ENCODE measurements at regions not wholly inside any gene's neighbourhood (a gene's known extent, or its start where the extent isn't known, plus 50 kb on each side); places are given as distances from the start of the nearest gene placed in this dataset.
A peak's percentile ranks its signal among the peaks of the same experiment; 100 is the strongest.

DNA sequence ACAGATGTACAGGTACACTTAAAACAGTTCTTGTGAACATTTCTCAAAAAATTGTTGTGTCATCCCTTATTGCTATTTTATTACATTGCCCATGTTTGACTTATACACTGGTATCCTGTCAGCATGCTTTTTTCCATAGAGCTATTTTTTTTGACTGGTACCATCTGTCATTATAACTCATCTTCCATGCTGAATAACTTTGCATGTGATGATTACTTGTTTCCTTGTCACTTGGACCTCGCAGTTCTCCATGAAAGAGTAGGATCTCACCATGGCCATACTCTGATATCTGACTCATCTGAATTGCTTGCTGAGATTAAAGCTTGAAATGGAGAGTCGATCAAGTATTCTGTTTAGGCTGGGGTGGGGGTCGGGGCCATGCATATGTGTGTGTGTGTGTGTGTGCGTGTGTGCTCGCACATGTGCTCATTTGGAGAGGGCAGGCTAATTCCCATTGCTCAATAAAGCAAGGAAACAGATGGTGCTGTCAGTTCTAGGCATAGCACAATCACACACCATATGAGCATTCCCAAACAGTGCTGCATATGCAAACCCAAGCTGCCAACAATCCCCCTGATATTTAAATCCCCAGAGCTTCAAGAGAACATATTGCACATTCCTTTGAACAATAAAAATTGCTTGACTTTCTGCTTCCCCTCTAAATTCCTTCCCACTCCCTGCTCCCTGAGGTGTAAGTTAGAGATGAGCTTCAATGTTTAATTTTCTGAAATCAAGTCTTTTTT, 62.9 kb downstream of the NHLRC3 start:
- DNase-seq (no peak), ATAC-seq (no peak)
- intact Hi-C loops (cut with DNase I, micrococcal nuclease): no loop called here

DNA sequence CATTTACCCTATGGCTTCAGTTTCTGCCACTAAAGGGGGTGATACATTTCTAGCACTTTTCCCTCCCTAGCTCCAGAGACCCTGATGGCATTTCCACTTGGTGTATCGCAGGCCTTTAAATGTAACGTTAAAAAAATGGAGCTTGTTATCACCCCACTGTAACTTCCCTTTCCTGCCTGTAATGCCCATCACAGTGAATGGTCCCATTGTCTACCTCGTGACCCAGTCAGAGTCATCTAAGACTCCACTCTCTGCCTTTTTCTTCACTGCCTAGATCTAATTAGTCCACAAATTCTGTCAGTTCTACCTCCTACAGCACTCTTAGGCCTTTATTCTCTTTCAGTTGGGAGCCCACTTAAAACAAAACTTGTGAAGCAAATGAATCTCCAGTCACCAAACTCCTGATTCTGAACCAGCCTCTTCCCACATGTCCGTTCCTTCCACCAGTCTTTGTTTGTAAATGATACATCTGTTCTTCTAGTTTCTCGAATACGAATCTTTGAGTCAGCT, 64.8 kb downstream of the NHLRC3 start:
- no peak for ATAC-seq

DNA sequence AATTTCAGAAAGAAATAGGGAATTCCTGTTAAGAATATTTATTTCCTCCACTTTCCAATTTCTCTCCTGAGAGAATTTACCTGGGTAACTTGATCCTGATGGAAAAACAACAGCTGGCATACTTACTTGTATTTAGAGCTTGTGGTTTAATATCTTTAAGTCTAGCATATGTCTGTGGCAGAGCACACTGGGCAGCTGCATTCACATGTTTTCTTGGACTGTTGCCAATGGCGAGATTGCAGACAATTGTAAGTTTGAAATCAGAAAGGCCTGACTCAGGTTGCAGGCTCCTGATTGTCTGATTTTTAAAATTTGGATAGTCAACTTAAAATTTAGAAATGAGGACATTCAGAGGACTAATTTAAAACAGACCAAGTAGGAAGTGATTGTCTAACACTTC, 66.9 kb downstream of the NHLRC3 start:
- no peak for DNase-seq
- no peak for ATAC-seq
- intact Hi-C loops (cut with DNase I, micrococcal nuclease): no loop called here

More for the DNA sequence above, 64.8 kb downstream of the NHLRC3 start:
- no peak for DNase-seq
- intact Hi-C loops (cut with DNase I, micrococcal nuclease): no loop called here

DNA sequence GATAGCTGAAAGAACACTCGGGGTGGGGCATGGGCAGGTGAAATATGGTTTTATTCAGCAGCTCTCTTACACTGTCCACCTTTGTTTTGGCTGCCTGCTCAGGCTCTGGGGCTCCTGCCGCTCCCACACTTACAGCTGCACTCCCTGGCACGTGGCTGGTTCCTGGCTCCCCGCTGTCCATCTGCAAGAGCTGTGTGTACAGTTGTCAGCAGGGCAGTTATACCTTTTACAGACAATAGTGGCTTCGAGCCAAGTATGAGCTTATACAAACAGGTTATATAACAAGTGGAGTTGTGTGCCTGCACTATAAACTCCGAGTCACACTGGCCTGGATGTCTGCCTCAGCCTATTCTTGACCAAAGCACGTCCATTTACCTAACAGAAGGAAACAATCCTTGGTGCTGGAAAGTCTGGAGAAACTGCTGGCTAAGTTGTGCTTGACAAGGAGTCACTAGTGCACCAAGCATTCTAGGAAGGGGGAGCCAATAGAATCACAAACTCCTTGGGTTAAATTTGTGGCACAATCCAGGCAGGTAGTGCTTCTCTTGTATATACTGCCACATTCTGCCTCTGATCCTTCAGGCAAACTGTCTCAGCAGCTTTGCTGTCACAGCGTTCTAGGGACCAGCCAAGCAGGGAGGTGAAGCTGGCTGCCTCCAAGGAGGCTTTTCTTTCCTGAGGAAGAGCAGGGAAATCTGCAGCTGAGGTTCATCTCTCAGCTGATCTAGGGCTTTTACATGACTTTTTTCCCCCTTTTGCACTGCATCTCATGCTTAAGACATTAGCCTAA, 68.2 kb downstream of the NHLRC3 start:
- no peak for DNase-seq
- intact Hi-C loops (cut with DNase I, micrococcal nuclease): no loop called here
- peak; percentile 56 for ATAC-seq

DNA sequence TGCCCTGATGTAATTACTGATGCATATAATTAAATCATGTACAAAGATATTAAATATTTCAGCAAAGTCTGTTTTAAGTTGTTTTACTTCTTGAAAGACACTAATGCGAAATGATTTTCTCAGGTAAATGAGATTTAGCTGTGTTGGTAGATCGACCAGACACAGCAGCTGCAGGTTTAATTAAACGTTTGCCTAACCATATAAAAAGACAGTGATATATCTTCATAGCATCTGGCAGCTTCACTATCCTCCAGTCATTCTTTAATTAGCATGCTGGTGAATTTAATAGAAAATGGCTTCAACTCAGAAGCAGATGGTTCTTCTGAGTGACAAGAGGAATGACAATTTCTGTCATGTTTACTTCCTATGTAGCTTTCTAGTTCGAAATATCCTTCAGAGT, 69.3 kb downstream of the NHLRC3 start:
- DNase-seq (no peak), ATAC-seq (no peak)
- intact Hi-C loops (cut with DNase I, micrococcal nuclease): no loop called here

DNA sequence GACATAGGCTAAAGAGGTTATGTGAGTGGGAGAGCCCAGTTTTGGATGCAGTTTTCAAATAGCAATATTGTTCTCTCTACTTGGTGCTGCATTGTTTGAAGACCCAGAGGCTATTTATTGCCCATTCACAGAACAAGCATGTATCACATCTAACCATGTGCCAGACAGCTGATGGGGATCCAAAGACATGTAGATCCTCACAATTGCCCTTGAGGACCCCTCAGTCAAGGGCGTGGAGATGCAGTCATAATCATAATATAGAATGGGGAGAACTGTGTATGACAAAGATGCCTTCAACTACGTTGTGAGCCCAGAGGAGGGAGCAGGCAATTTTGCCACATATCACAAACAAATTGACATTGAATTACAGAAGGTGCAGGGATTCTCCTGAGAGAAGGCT, 70.5 kb downstream of the NHLRC3 start:
- intact Hi-C loops (cut with DNase I, micrococcal nuclease): no loop called here
- ATAC-seq (no peak), DNase-seq (no peak)

DNA sequence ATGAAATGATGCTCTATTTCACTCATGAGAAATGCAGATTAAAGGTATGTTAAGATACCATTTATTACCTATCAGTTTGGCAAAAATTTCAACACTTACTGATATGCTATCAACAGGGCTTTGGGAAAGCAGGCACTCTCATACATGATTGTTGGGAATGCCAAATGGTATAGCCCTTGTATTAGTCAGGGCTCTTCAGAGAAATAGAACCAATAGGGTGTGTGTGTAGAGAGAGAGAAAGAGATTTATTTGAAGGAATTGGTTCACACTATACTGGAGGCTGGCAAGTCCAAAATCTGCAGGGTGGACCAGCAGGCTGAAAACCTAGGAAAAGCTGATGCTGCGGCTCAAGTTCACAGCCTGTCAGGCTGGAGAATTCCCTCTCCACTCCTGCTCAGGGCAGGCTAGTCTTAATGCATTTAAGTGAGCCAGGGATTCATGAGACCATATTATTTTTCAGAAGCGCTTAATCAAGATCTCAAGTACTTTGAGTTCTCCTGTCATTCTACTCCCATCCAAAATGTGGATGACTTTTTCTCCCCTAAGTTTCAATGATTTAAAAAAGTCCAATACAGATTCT, 72.4 kb downstream of the NHLRC3 start:
- intact Hi-C loops (cut with DNase I, micrococcal nuclease): no loop called here
- ATAC-seq: no peak
- no peak for DNase-seq

DNA sequence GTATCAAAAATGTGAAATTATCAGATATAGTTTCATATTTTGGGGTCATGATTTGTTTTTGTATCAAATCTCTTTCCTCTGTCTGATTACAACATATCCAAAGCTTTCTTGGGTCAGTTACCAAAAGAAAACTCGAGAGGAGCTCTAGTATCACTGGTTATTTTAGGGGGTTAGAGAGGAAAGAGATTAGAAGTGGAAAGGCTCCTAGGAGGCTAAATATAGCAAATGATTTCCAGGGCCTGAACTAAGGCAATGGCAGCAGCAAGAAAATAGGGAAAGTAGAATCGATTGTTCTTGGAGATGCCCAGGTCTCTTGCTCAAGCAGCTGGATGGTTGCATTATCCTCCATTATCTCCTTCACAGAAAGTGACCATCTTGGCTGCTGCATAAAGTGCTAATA, 72.9 kb downstream of the NHLRC3 start:
- no peak for ATAC-seq
- DNase-seq: no peak
- intact Hi-C loops (cut with DNase I, micrococcal nuclease): no loop called here

DNA sequence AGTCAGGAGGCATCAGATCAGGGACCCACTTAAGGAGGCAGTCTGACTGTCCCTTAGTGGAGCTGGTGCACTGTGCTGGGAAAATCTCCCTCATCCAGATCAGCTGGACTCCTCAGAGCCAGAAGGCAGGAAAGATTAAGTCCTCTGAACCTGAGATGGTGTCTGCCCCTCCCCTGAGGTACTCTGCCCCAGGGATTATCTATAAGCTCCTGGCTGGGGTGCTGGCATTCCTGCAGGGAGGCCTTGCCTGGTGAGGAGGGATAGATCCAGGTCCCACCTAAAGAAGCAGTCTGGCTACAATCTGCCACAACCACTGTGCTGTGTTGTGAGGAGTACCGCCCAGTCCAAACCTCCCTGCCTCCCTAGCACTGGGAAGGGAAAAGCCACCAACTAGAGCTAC, 81.2 kb downstream of the NHLRC3 start:
- no peak for DNase-seq
- intact Hi-C loops (cut with DNase I, micrococcal nuclease): no loop called here
- no peak for ATAC-seq

DNA sequence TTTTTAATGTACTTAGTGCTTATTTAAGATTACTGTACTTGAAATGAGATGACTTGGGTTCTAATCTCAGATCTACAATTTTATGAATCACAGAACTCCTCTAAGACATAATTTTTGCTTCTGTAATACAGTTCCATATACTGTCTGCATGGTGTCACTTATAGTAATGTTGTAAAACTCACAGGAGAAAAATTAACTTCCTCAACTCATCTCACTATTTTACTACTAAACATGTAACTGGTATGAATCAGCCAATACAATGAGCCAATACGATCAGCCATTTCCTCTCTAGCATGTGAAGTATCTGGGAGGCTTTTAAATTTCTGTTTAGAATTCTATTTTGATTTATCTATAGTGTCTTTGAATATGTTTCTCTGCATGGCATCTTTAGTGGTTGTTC, 85.3 kb downstream of the NHLRC3 start:
- DNase-seq: no peak
- intact Hi-C loops (cut with DNase I, micrococcal nuclease): no loop called here
- no peak for ATAC-seq

DNA sequence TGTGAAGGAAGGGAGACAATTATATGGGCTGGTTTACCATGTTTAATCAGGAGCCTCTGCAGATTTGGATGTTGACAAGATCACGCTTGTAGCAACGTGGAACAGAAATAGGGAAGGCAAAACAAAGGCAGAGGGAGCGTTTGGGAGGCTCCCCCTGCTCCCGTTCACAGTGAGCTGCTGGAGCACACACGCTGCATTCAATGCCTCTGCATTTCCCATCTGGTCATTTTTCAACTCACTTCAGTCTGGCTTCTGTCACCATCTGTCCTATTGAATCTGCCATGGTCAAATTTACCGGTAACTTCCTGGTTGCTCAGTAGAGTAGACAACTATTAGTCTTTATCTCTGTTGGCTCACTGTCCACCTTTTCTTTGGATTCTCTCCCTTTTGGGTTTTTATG, 91.0 kb downstream of the NHLRC3 start:
- ATAC-seq: no peak
- intact Hi-C loops (cut with DNase I, micrococcal nuclease): no loop called here
- no peak for DNase-seq

DNA sequence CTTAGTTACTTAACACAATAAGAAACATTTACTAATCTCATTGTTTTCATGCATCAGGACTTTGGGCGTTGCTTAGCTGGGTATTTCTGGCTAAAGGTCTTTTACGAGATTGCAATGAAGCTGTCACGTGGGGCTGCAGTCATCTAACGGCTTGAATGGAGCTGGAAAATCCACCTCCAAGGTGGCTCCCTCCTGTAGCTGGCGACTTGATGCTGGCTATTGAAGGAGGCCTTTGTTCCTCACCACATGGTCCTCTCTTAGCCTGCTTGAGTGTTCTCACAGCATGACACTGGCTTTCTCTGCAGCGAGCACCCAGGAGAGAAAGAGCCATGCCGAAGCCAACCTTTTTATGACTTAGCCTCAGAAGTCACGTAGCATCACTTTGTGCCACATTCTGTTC, 92.0 kb downstream of the NHLRC3 start:
- intact Hi-C loops (cut with DNase I, micrococcal nuclease): no loop called here
- ATAC-seq (no peak), DNase-seq (no peak)

DNA sequence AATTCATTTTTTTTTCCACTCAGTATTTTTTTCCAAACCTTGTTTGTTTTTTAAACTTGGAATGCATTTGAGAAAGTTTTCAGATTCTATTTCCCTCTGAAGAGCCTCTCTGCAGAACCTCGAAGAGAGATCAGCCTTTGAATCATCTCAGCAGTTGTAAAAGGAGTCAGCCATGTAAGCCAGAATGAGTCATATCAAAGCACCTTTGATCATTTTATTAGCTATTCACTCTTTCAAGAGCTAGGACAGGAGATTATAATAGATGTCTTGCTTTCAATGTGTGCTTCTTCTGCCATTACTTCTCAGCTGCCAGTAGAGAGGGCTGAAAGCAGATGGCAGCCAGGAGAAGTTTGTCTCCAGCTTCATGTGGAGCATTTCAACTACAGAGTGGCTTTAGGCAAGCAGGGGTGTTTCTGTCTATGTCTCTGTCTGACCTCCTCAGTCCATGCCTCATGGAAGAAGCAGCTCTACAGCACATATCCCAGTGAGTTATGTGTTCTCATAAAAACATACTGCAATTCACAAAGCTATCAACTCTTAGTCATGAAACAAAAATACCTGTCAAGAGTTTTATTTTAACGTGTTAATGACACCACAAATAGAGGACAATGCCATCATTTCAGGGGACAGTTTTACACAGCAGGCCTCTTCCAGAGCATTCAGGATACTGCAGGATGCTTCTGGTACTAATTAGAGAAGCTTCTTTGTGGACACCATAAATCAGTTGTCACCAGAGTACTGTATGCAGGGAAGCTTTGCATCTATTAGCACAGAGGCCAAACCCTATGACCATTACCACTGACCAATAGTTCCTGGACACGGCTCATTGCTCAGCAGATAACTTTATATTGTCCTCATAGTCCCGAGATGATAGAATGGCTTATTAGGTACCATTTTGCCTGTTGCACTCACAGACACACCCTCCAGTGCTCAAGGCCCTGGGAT, 94.3 kb downstream of the NHLRC3 start:
- intact Hi-C loops (cut with DNase I, micrococcal nuclease): no loop called here
- no peak for DNase-seq
- ATAC-seq: peak; percentile 86

DNA sequence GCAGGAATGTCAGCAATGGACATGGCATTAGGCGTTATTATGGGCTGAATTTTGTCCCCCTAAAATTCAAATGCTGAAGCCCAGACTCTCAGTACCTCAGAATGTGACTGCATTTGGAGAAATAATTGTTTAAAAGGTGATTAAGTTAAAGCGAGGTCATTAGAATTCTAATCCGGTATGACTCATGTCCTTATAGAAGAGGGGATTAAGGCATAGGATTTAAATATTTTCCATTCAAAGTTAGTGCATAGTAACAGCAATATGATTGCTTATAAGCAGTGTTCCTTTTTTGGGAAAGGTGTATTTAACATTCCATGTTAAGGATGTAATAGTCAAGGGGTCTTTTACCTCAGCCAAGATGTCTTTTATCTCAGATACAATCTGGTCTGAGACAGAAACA, 95.5 kb downstream of the NHLRC3 start:
- ATAC-seq: no peak
- intact Hi-C loops (cut with DNase I, micrococcal nuclease): no loop called here
- no peak for DNase-seq

DNA sequence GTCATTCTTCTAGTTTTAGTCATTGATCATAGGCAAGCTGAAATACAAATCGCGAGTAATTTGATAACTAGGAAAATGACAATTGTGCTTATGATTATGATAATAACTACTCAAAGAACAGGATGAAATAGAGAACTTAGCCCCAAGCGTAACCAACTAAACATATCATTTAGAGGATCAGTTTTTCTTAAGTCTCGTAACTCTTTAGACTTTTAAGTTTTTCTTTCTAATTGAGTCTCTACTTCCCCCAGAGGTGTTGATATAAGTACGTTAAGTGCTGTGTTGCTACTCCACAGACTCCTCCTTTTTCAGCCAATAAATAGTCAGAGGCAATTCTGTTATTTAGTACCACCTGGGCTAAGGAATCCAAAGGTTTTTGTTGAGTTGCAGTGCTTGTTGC, 96.3 kb downstream of the NHLRC3 start:
- ATAC-seq: no peak
- intact Hi-C loops (cut with DNase I, micrococcal nuclease): no loop called here
- DNase-seq: no peak

DNA sequence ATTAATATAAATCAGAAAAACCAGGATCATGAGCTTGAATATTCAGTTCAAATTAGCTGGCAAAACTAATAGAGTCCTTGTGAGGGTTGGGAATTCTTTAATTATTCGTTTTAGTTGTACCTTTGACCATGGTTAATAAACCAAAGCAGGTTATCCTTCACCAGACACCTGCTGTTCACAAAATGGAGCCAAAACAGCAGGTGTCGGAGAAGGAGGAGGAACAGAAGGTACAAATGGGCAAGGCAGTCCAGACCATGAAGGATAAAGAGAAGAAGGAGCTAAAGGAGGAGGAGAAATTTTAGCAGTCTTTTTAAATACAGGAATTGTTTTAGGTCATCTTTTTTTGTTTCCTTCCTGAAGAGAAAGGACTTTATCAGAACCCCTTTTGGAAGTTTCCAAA, 106.1 kb downstream of the NHLRC3 start:
- intact Hi-C loops (cut with DNase I, micrococcal nuclease): loop anchor here in 1 of 2 donors (10.0 kb wide), 1 partner anchor 110 kb away; no protein-coding TSS in a partner anchor
- no peak for DNase-seq
- no peak for ATAC-seq

DNA sequence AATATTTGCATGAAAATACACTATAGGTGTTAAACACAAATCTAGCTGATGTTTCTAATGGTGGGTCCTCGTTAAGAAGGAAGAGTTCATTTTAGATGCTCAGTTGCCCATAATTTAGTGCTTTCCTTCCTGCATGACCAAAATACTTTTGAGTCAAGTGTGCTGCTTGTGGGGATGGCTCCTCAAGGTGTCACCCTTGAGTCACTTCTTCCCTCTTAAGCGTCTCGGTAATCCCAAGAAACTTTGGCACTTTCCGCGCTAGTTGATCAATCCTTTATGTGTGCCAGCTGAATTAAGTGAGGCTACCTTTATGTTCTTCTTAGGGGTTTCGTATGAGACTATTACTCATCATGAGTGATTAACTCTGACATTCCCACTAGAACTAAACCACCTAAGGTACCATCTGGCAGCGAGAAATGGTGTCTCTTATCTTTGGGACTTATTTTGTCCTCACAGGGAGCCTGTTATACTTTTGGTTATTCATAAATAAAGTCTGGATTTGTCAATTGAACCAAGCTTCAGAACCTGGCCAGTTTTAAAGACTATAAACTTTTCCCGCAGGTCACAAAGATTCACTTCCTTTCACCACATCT, 106.8 kb downstream of the NHLRC3 start:
- intact Hi-C loops (cut with DNase I, micrococcal nuclease): loop anchor here in 1 of 2 donors (5.0 to 10.0 kb wide), 2 partner anchors 110 to 467 kb away; no protein-coding TSS in a partner anchor
- ATAC-seq (peak; percentile 58), DNase-seq (peak in 1 of 2 donors; percentile 31)

DNA sequence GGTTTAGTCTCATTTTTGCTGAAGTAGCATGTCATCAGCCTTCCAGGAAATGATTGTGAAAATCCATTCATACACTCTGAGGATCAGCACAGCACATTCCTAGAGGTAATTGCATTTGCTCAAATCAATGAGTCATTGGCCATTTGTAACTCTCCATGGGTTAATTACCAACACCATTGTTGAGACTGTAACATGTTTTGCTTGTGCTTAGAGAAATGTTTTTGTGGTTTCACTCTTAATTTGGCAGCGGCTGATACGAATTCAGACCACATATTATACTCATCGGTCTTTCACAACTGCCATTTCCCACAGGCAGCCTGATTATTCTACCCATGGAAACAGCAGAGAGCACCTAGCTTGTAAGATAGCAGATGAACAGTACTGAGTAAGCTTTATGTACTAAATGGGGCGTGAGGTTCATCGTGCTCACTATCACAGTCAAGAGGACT, 110.3 kb downstream of the NHLRC3 start:
- intact Hi-C loops (cut with DNase I, micrococcal nuclease): loop anchor here in 1 of 2 donors (5.0 to 10.0 kb wide), 2 partner anchors 106 to 464 kb away; no protein-coding TSS in a partner anchor
- DNase-seq (no peak), ATAC-seq (no peak)
